Stimulated activated naive CD8-positive, alpha-beta T cell treated with anti-CD3 and anti-CD28 coated beads, Interleukin-15, amount 100 ng/mL, for 72 hours (primary cell): ENCODE measurements at regions not wholly inside any gene's neighbourhood (a gene's known extent, or its start where the extent isn't known, plus 50 kb on each side); places are given as distances from the start of the nearest gene placed in this dataset.
"Not testable (repeated sequence)": the region's sequence is repeated elsewhere in the genome, so short reads cannot be mapped to it uniquely, and the experiment has no call there.

Source experiments
- ATAC-seq: fragments of 150-1000 bp; cut with Tn5 transposase; 2 replicates; pipeline ENCODE4 v1.10.0; 2021; ENCODE audit warnings: mild to moderate bottlenecking, moderate library complexity
- DNase-seq, 2 donors: peaks; one replicate each; pipeline ENCODE4 v3.0.0; 2021 to 2022
- H3K27ac Mint-ChIP-seq, 2 donors: one replicate each; pipeline ENCODE4 v1.8.0; 2022; ENCODE audit warnings: mild to moderate bottlenecking in 2 of 2, mixed read lengths in 2 of 2, moderate library complexity in 2 of 2
- H3K27me3 Mint-ChIP-seq: one replicate; pipeline ENCODE4 v1.8.0; 2022; ENCODE audit warnings: mixed read lengths
- H3K4me1 Mint-ChIP-seq: one replicate; pipeline ENCODE4 v1.8.0; 2022; ENCODE audit warnings: mild to moderate bottlenecking, mixed read lengths
- H3K4me3 Mint-ChIP-seq, 2 donors: one replicate each; pipeline ENCODE4 v1.8.0; 2022; ENCODE audit warnings: mild to moderate bottlenecking in 2 of 2, mixed read lengths in 2 of 2, moderate library complexity in 1 of 2
- H3K9me3 Mint-ChIP-seq, 2 donors: one replicate each; pipeline ENCODE4 v1.8.0; 2022; ENCODE audit warnings: mixed read lengths in 2 of 2

DNA sequence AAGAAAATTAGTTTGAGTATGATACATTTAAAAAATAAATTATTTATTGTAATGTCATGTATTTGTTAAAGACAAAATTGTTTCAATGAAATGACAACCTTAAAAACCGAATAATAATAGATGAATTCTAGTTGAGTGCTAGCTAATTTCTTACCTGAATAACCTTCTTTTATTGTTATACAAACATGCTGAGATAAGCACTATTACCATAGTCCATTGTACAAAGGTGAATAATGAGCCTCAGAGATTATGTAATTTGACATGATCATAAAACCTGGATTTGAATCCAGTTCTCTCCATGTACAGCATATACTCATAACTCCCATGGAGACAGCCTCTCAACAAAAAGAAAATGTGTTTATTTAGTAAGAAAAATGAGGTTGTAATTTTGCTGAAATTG is 1512.9 kb downstream of the PCDH19 start:
- Mint-ChIP-seq H3K4me1 (no peaks in the 10 kb centered on the region), H3K9me3 (peaks cover 0 to under 1% of the 10 kb centered on the region in 2 donors), H3K27me3 (no peaks in the 10 kb centered on the region), H3K27ac (no peak overlapping the region), H3K4me3 (no peak overlapping the region)
- DNase-seq (no peak), ATAC-seq (no peak)

DNA sequence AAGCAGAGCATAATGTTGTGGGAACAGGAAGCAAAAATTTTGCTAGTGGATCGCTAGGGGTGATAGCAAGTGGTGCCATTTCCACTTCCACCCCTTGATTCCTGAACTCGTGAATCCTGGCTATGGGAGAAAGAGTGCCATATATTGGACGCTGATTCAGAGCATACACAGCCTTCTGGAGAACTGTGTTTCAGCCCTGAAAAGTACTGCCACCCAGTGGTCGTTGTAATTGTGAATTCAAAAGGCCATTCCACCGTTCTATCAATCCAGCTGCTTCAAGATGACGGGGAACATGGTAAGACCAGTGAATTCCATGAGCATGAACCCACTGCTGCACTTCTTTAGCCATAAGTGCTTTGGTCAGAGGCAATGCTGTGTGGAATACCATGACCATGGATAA is 1559.4 kb downstream of the PCDH19 start:
- DNase-seq, H3K27me3 Mint-ChIP-seq, H3K4me1 Mint-ChIP-seq, ATAC-seq, H3K27ac Mint-ChIP-seq, H3K4me3 Mint-ChIP-seq, H3K9me3 Mint-ChIP-seq: not testable (repeated sequence)
